ENCODE measurements at regions not wholly inside any gene's neighbourhood (a gene's known extent, or its start where the extent isn't known, plus 50 kb on each side); places are given as distances from the start of the nearest gene placed in this dataset.
"Not testable (repeated sequence)": the region's sequence is repeated elsewhere in the genome, so short reads cannot be mapped to it uniquely, and the experiment has no call there.

- no peak for DNase-seq (ENCODE audit: low spot score)
Observed at GRCh38 chr5:116964438-116964837, 389.8 kb upstream of the SEMA6A start.

- no peak for DNase-seq (ENCODE audit: low spot score)
Observed at GRCh38 chr5:116961021-116961420, 386.4 kb upstream of the SEMA6A start.

- DNase-seq (ENCODE audit: low spot score), result no peak
Observed at GRCh38 chr5:116959843-116960242, 385.2 kb upstream of the SEMA6A start.

- no peak for DNase-seq (ENCODE audit: low spot score)
Observed at GRCh38 chr5:116953251-116953930, 378.8 kb upstream of the SEMA6A start.

GRCh38 chr5:116951219-116951618 lies 376.6 kb upstream of the SEMA6A start:
- no peak for DNase-seq (ENCODE audit: low spot score)

GRCh38 chr5:116947691-116948528 lies 373.3 kb upstream of the SEMA6A start:
- DNase-seq (ENCODE audit: low spot score), result peak; percentile 84

GRCh38 chr5:116945613-116946382 lies 371.2 kb upstream of the SEMA6A start:
- not testable (repeated sequence) for DNase-seq (ENCODE audit: low spot score)

GRCh38 chr5:116944183-116944582 lies 369.6 kb upstream of the SEMA6A start:
- peak; percentile 56 for DNase-seq (ENCODE audit: low spot score)

GRCh38 chr5:116942622-116943021 lies 368.0 kb upstream of the SEMA6A start:
- peak; percentile 59 for DNase-seq (ENCODE audit: low spot score)

GRCh38 chr5:116939641-116940040 lies 365.0 kb upstream of the SEMA6A start:
- no peak for DNase-seq (ENCODE audit: low spot score)

- no peak for DNase-seq (ENCODE audit: low spot score)
Observed at GRCh38 chr5:116938488-116938887, 363.9 kb upstream of the SEMA6A start.

GRCh38 chr5:116935561-116936162 lies 361.0 kb upstream of the SEMA6A start:
- DNase-seq (ENCODE audit: low spot score), result no peak

GRCh38 chr5:116930616-116931015 lies 356.0 kb upstream of the SEMA6A start:
- no peak for DNase-seq (ENCODE audit: low spot score)

- no peak for DNase-seq (ENCODE audit: low spot score)
Observed at GRCh38 chr5:116923344-116923743, 348.7 kb upstream of the SEMA6A start.

GRCh38 chr5:116922532-116922931 lies 347.9 kb upstream of the SEMA6A start:
- no peak for DNase-seq (ENCODE audit: low spot score)

GRCh38 chr5:116914869-116915504 lies 340.4 kb upstream of the SEMA6A start:
- no peak for DNase-seq (ENCODE audit: low spot score)

GRCh38 chr5:116912221-116912620 lies 337.6 kb upstream of the SEMA6A start:
- no peak for DNase-seq (ENCODE audit: low spot score)

GRCh38 chr5:116911074-116911473 lies 336.5 kb upstream of the SEMA6A start:
- no peak for DNase-seq (ENCODE audit: low spot score)

GRCh38 chr5:116908537-116908936 lies 333.9 kb upstream of the SEMA6A start:
- DNase-seq (ENCODE audit: low spot score), result no peak

GRCh38 chr5:116905885-116906284 lies 331.3 kb upstream of the SEMA6A start:
- DNase-seq (ENCODE audit: low spot score), result no peak

- DNase-seq (ENCODE audit: low spot score), result no peak
Observed at GRCh38 chr5:116900793-116901192, 326.2 kb upstream of the SEMA6A start.

GRCh38 chr5:116898917-116899316 lies 324.3 kb upstream of the SEMA6A start:
- DNase-seq (ENCODE audit: low spot score), result no peak
